IPS-18c (cell line): ENCODE measurements at regions not wholly inside any gene's neighbourhood (a gene's known extent, or its start where the extent isn't known, plus 50 kb on each side); places are given as distances from the start of the nearest gene placed in this dataset.

ENCODE experiments used
- H3K4me3 ChIP-seq: 2 replicates; pipeline ENCODE4 v1.7.0; 2013; ENCODE audit warnings: low read depth, mild to moderate bottlenecking, low read length, moderate library complexity; ENCODE audit not compliant: insufficient read depth
- H3K9me3 ChIP-seq: one replicate; pipeline ENCODE4 v1.6.1; 2013; ENCODE audit warnings: mild to moderate bottlenecking, low read length, moderate library complexity; ENCODE audit not compliant: control insufficient read depth, insufficient read depth

DNA sequence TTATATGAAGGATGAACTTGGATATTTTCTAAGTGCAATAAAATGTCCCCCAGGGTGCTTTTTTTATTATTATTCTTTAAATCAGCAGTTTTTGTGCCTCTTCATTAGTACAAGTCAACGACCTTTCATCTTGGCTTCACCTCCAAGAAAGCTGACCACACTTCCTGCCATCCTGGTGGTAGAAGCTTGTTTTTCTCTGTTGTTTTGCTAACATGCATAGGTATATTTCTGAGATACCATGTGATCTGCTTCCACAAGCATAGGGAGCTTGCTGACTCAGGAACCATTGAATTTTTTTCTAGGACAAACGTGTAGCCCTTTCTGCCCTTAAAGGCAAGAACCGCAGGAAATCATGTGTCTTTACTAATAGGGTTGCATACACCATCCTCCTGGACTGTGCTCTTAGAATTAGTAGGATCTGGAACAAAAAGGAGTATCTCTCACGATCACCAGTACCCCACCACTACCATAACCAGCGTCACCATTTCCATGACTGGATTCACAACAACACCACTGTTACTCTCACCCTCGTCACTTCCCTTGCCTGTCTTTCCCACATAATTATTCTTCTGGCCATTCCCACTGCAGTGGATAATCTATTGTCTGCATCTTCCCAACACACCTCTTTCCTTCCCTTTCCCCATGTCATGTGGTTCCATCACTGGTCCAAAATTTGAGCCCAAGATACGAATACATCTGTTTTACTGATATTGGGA, 207.1 kb downstream of the MAFB start:
- H3K4me3 ChIP-seq = no peak overlapping the region
- H3K9me3 ChIP-seq = no peaks in the 10 kb centered on the region

DNA sequence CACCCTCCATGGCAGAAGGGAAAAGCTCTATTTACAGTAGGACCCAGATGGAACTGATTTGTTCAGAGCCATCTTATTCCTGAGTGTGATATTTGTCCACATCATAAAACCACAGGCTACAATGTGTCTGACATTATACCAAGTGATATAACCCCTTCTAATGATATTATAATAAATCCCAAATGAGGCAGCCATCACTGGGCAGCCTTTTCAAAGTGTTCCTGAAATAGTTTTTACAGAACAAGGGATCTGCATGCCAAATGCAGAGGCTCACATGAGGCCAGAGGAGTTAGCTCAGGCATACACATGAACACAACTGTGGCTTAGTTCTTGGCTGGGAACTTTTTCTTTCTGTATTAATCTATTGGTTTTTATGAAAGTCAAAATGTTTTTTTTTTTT, 207.7 kb downstream of the MAFB start:
- H3K4me3 ChIP-seq = no peak overlapping the region
- H3K9me3 ChIP-seq = no peaks in the 10 kb centered on the region

DNA sequence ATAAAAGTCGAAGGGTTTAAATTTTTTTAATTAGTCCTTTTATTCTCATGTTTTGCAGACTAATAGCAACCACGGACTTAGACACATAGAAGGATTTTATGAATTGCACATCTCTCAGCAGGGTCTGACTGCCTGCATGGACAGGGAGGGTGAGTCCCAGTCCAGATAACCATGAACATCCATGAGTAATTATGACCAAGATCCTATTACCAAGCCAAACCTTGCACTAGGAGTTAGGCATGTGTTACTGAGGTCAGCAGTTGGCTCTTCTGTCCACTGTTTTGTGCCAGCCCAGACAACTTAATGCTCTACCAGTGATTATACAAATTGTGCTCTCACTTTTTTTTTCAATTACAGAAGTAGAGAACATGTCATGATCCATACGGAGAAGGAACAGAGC, 211.2 kb downstream of the MAFB start:
- H3K4me3 ChIP-seq = no peak overlapping the region
- no peaks in the 10 kb centered on the region for H3K9me3 ChIP-seq

DNA sequence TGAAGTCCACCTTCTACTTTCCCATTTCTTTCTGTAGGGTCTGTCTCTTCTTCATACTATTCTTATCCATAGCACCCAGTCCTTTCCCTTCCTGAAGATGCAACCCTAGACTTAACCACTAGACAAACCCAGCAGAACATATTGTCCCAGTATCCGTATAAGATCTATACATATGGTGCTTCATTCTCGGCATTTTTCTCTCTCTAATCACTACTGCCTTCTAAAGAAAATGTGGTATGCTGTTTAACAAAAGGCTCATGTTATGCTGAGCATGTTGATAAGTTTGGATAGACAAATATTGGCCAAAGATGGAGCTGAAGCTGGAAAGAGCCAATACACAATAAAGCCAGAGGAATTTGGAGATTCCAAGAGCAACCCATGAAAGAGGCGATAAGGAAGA, 212.6 kb downstream of the MAFB start:
- Histone ChIP-seq H3K4me3 (no peak overlapping the region), H3K9me3 (no peaks in the 10 kb centered on the region)

DNA sequence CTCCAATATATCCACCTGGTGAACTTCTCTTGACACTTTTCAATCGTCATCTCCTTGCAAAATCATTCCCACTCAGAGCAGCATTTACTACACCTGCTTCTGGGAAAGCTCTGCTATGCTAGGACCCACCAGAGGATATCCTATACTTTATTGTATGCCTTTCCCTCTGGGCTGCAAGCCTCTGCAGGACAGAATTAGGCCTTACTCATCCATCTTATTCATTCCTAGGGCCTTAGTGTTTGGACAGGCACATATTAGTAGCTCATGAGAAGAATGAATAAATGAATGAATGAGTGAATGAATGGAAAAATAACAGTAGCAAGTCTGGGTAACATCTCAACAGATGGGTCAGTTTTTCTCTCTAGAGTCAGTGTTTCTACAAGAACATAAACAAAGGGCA, 216.1 kb downstream of the MAFB start:
- Histone ChIP-seq H3K4me3 (no peak overlapping the region), H3K9me3 (no peaks in the 10 kb centered on the region)

DNA sequence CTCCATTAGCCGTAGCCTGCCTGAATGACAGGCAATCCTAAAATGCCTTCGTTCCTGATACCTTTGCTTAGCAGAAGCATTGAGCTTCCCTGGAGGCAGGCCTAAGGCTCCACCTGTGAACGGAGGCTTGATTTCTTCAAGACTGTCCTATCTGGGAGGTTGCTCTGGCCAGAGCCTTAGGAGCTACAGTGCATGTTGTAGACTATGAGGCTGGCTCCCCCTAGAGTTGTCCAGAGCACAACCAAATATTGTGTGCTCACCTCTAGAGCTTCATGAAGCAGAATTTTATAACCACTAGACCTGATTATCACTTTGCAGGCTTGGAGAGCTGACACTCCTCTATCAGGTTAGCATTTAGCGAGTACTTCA, 217.8 kb downstream of the MAFB start:
- H3K9me3 ChIP-seq = no peaks in the 10 kb centered on the region
- H3K4me3 ChIP-seq = no peak overlapping the region

DNA sequence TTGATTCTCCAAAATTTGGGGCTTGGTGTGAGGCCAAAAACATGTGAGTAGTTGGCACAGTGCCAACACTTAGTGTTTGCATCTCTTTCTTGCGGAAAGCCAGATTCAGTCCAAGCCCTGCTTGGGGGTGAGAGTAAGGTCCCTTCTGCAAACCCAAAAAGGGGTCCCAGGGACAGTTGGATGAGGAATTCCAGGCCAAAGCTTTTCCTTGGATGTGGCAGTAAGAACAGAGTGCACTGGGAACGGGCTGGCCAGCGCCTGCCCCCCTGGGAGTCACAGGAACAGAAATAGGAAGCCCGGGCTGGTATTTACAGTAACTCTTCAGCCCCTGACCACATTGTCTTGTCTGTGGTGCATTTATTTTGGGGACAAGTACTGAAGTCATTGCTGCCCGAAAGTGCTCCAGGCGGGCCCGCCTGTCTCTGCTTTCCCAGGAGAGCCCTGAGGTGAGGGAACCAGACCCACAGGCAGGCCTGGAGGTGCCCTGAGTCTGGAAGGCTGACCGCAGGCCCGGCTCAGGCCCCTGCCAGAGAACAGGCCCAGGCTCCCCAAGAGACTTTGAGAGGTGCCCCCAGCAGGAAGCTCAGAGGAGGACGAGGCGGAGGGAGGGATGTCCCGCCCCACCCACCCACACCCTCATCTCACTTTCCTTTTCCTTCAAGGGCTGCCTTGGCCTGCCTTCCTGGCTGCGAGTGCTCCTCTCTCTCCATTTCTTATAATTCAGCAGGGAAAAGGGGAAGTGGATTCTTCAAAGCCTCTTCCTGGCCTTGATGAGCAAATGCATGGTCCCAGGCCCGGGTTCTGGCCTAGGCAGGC, 218.4 kb downstream of the MAFB start:
- no peaks in the 10 kb centered on the region for H3K9me3 ChIP-seq
- H3K4me3 ChIP-seq = no peak overlapping the region

DNA sequence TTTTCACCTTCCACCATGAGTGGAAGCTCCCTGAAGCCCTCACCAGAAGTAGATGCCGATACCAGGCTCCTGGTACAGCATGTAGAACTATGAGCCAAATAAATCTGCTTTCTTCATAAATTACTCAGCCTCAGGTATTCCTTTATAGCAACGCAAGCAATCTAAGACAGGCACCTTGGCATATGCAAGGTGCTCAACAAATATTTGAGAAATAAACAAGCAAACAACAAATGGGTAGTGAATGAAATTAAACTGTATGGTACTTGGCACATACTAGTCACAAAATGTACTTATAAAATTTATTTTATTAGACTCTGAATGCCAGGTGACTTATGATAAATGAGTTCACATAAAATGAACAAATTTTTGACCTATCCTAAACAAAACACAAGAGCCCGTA, 220.3 kb downstream of the MAFB start:
- Histone ChIP-seq H3K9me3 (no peaks in the 10 kb centered on the region), H3K4me3 (no peak overlapping the region)

DNA sequence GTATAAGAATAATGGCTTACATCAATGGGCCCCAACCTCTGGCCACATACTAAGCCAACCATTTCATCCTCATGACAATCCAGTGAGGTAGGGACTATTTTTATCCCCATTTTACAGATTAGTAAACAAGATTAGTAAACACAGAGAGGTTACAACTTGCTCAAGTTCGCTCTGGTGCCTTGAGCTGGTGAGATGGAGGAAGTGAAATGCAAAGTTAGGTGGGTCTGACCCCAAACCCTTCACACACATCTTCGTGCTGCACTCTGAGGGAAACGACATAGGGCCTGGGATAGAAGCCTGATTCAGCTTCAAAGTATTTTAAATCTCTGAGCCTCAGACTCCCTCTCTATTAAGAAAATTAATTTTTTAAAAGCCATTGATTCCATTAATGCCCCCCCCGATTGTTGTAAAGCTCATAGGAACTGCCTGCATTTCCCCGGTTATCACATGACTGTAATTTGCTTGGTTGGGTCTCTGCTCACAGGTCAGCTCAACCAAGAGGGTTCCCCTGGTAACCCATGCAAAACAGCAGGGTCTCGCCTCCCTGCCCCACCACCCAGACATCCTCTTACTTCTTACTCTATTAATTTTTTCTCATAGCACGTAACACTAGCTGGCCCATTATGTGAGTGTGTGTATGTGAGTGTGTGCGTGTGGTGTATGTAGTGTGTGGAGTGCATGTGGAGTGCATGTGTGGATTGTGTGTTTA, 221.2 kb downstream of the MAFB start:
- no peaks in the 10 kb centered on the region for H3K9me3 ChIP-seq
- H3K4me3 ChIP-seq = no peak overlapping the region

DNA sequence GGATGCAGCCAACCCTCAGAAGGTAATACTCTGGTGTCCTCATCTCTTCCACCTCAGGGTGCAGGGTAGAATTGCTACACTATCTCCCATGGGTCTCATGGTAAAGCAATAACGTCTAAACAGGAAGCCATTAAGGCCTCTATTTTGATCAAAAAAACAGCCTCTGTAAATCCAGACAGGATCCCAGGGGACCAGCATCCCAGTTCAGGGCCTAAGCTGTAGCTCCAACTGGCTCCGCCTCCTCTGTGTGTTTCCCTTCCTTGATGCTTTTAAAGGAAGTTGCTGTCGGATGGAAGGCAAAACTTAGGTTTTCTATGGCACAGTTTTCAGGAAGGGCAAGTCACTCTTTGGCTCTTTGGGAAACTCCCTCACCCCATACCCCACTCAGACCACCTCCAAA, 222.0 kb downstream of the MAFB start:
- H3K9me3 ChIP-seq = no peaks in the 10 kb centered on the region
- H3K4me3 ChIP-seq = no peak overlapping the region

DNA sequence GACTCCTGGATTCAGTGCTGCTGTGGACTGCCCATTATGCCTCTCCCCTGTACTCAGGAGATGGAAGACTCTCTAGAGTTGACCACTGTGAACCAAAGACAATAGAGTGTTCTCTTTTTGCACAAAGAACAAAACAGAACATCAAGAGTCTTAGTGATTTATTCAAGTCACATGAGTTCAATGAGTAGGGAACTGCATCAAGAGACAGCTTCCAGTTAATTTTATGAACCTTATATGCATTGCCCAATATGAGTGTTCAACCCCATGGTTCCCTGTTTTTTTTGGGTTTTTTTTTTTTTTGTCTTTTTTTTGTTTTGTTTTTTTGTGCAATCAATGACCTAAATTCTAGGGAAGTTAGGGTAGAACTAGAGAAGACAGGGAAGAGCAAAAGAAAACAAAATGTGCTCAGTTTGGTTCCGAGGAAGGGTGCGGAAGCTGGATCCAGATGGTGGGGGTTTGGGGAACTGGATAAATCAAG, 224.3 kb downstream of the MAFB start:
- no peak overlapping the region for H3K4me3 ChIP-seq
- no peaks in the 10 kb centered on the region for H3K9me3 ChIP-seq

DNA sequence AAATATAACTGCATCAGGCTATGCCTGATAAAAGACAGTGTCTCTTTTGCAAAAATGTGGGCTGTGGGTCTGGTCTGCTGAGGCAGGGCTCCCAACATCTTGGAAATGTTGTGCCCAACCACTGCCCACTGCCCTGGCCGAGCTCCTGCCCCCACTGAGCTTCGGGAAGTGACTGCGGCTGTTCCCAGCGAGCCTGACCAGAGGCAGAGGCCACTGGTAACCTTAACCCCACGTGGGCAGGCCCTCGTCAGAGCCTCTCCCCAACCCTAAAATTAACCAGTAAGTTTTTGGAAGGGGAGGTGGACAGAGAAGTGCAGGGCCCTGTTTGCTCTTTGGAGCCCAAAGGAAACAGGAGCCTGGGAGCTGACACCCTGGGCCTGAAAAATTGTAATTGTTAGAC, 225.9 kb downstream of the MAFB start:
- H3K9me3 ChIP-seq = no peaks in the 10 kb centered on the region
- no peak overlapping the region for H3K4me3 ChIP-seq

DNA sequence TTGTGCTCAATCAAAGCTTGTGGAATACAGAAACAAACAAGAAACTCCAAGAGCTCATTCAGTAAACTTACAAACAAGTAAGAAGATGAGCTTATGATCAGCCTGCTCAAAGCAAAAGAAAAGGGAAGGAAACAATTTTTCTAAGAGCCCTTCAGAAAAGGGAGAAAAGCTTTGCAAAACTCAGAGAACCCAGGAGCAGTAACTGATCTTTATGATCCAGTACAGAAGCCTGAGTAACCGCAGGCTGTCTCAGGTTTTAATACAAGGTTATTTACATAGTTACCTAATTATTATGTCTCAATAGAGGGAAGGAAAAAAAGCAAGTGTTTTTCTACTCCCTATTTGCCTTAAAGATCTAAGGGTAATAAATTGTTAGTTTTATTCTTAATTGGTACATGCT, 226.5 kb downstream of the MAFB start:
- Histone ChIP-seq H3K9me3 (no peaks in the 10 kb centered on the region), H3K4me3 (no peak overlapping the region)

DNA sequence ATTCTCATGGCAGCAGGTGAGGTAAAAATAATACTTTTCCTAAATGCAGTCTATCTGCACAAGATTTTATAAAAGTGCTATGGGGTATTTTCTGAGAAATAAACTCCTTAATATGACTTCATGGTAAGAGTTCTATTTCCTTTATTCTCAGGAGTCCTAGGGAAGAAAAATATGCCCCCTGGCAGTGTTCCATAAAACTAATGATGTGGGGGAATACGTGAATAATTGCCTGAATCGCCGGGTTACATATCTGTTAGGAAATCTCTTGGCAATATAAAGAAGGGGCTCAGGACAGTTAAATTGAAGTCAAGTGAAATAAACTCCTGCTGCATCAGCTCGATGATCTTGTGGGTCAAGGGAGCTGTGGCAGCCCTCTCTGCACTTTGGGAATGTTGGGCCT, 229.7 kb downstream of the MAFB start:
- Histone ChIP-seq H3K9me3 (no peaks in the 10 kb centered on the region), H3K4me3 (no peak overlapping the region)

DNA sequence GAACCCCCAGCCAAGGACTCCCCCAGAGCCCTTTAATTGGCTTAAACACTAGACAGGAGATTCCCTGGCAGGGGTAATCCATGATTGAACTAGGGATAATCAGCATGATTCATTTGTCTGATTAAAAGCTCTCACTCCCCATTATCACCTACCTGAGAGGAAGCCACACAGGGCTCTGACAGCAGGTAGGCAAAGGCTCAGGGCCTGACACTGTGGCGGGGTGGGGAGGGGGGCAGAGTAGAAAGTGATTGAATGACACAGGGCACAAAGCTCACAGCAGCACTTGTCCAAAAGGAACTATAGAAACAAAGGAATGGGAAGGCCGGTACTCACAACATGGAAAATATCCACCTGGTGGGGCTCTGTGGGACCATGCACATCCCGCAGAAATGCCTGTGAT, 231.6 kb downstream of the MAFB start:
- no peak overlapping the region for H3K4me3 ChIP-seq
- no peaks in the 10 kb centered on the region for H3K9me3 ChIP-seq

DNA sequence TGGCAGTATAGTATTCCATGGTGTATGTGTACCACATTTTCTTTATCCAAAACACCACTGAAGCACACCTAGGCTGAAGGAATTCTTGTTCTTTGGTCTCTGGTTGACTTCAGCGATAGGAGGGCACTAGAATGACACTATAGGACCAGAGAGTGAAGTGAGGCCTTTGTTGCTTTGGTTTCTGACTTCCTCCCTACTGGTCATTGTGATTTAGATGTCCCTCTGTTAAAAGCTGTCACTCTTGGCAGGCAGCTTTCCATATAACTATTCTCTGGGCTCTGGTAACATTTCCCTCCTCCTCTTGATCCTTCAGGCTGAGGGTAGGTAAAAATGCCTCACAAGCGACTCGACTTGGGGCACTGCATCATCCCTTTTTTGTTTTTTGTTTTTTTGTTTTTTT, 236.3 kb downstream of the MAFB start:
- Histone ChIP-seq H3K9me3 (no peaks in the 10 kb centered on the region), H3K4me3 (no peak overlapping the region)

DNA sequence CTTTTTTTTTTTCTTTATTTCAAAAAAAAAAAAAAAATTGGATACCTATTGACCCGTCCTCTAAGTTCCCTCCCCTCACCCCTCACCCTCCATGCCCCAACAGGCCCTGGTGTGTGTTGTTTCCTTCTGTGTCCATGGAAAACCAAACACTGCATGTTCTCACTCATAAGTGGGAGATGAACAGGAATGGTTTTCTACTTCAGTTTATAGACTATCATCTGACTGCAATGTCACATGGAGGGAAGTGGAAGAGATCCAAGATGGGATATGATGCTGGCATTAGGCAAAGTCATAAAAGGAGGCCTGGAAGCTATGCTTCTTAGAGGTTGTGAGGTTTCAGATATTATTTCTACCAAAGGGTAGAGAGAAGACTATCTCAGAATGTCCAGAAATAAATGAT, 237.5 kb downstream of the MAFB start:
- no peaks in the 10 kb centered on the region for H3K9me3 ChIP-seq
- no peak overlapping the region for H3K4me3 ChIP-seq

DNA sequence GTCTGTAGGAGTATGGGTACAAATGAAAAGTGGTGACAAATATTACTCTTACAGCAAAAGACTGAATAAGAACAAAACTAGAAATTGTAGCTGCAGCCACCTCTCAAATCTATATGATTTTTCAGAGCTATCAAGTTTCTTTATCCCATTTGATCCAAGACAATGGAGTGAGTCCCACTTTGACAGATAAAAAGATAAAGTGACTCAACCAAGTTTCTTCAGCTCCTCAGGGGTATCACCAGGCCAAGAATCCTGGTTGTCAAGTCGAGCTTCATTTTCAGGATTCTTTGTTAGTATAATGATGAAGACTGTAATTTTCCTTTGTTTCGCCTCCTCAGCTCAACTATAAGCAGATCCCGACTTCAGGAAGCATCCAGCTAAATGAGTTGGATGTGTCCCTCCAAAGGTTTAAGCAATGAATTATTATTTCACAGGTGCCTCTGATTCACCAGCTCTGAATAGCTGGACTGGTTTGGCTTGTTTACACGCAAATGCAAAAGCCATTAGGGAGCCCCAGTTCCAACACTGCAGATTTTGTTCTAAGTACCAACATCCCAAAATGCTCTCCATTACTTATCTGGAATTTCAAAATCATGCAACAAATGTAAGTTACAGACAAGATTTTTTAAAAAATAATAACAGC, 238.9 kb downstream of the MAFB start:
- Histone ChIP-seq H3K9me3 (no peaks in the 10 kb centered on the region), H3K4me3 (no peak overlapping the region)
